MCF 10A (cell line): ENCODE measurements at regions not wholly inside any gene's neighbourhood (a gene's known extent, or its start where the extent isn't known, plus 50 kb on each side); places are given as distances from the start of the nearest gene placed in this dataset.

Experiments used
- BruUV-seq: library from RNA; stranded (reverse); fragments of 400-500 nt; replicated peaks from 2 replicates; lab custom pipeline; 2021; lab: Mats Ljungman, UMichigan
- CTCF ChIA-PET: fragments of 300-600 bp; sonication (Branson Sonifier 250); formaldehyde crosslinking; extraction: SDS; loops from one replicate; lab custom pipeline; 2021; ENCODE audit warnings: antibody characterized with exemption, inconsistent platforms; lab: Yijun Ruan, JAX
- POLR2A ChIA-PET: fragments of 300-600, 350-650 bp; sonication (Branson Sonifier 250); formaldehyde crosslinking; extraction: SDS; loops from one replicate; lab custom pipeline; 2020; ENCODE audit warnings: antibody characterized with exemption, inconsistent platforms; lab: Yijun Ruan, JAX
- DNase-seq: peaks from one replicate; pipeline ENCODE4 v3.0.0-alpha.2; 2018; ENCODE audit not compliant: unreplicated experiment
- H3K27ac Mint-ChIP-seq: one replicate; pipeline ENCODE4 v1.8.0; 2022; ENCODE audit warnings: mild to moderate bottlenecking, low read depth, mixed read lengths; ENCODE audit not compliant: unreplicated experiment
- H3K27me3 Mint-ChIP-seq: one replicate; pipeline ENCODE4 v1.8.0; 2022; ENCODE audit warnings: mixed read lengths; ENCODE audit not compliant: insufficient read depth, unreplicated experiment
- H3K36me3 Mint-ChIP-seq: one replicate; pipeline ENCODE4 v1.8.0; 2022; ENCODE audit warnings: mild to moderate bottlenecking, moderate library complexity, mixed read lengths; ENCODE audit not compliant: insufficient read depth, unreplicated experiment
- H3K4me1 Mint-ChIP-seq: one replicate; pipeline ENCODE4 v1.8.0; 2022; ENCODE audit warnings: mixed read lengths; ENCODE audit not compliant: insufficient read depth, unreplicated experiment
- H3K4me3 Mint-ChIP-seq: one replicate; pipeline ENCODE4 v1.8.0; 2022; ENCODE audit warnings: mild to moderate bottlenecking, moderate library complexity, mixed read lengths; ENCODE audit not compliant: unreplicated experiment
- H3K9me3 Mint-ChIP-seq: one replicate; pipeline ENCODE4 v1.8.0; 2022; ENCODE audit warnings: mixed read lengths; ENCODE audit not compliant: unreplicated experiment
- CTCF ChIP-seq: fragments of 200-600 bp; IDR thresholded peaks from one replicate; pipeline ENCODE4 v1.8.0; 2022; ENCODE audit warnings: antibody characterized with exemption, mild to moderate bottlenecking; ENCODE audit not compliant: unreplicated experiment
- intact Hi-C: fragments of 100-400 bp; cut with micrococcal nuclease; formaldehyde crosslinking; loops from 2 replicates; pipeline ENCODE4 v1.14.1; 2022

DNA sequence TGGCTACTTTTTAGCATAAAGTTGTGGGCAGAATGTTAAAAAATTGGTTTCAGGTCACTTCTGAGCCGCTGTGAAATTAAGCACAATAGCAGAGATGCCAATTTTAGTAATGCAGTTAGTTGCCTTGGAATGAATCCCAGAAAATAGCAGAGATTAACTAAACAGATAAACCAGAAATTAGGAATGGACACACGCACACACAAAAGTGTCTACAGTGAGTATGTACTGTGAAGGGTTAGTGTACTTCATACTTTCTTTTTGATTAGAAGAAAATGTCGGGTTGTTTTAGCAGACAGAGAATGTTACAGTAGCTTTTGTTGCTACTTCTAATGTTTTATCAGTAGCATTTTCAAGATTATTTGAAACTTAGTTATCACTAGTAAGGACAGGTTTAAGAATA is 106.7 kb downstream of the LEPR start:
- CTCF ChIA-PET: interaction anchor here (0.6 to 0.7 kb wide), 2 partner anchors 14 to 40 kb away, joined by 3 read pairs; no protein-coding TSS in a partner anchor
- intact Hi-C loops: no loop called here
- H3K4me1 Mint-ChIP-seq: peaks cover 10% of the 10 kb centered on the region

GRCh38 chr1:65527707-65528503 is 107.4 kb downstream of the LEPR start:
- POLR2A ChIA-PET: interaction anchor here (0.6 to 1.0 kb wide), 2 partner anchors 8 to 108 kb away, joined by 3 to 4 read pairs; partner anchors contain the start of genes LEPR and LEPROT
- Mint-ChIP-seq H3K27me3 (no peaks in the 10 kb centered on the region), H3K4me1 (peaks cover 10% of the 10 kb centered on the region), H3K27ac (peak overlapping the region; percentile 56), H3K36me3 (no peaks in the 10 kb centered on the region), H3K4me3 (peak overlapping the region; percentile 68), H3K9me3 (peaks cover 21% of the 10 kb centered on the region)
- no peak for DNase-seq
- intact Hi-C loops: no loop called here
- CTCF ChIA-PET: interaction anchor here (0.6 to 0.7 kb wide), 2 partner anchors 13 to 41 kb away, joined by 3 read pairs; no protein-coding TSS in a partner anchor
- TF ChIP-seq CTCF: no peak
- BruUV-seq: no TSS peak

More for the DNA sequence above, 106.7 kb downstream of the LEPR start:
- Mint-ChIP-seq H3K36me3 (no peaks in the 10 kb centered on the region), H3K4me3 (peak overlapping the region; percentile 68), H3K27me3 (no peaks in the 10 kb centered on the region), H3K9me3 (peaks cover 14% of the 10 kb centered on the region), H3K27ac (peak overlapping the region; percentile 56)
- no peak for TF ChIP-seq CTCF
- DNase-seq: peak; percentile 45
- BruUV-seq: no TSS peak
- POLR2A ChIA-PET: interaction anchor here (1.0 kb wide), 1 partner anchor 107 kb away, joined by 4 read pairs; the partner anchor contains the start of genes LEPR and LEPROT

DNA sequence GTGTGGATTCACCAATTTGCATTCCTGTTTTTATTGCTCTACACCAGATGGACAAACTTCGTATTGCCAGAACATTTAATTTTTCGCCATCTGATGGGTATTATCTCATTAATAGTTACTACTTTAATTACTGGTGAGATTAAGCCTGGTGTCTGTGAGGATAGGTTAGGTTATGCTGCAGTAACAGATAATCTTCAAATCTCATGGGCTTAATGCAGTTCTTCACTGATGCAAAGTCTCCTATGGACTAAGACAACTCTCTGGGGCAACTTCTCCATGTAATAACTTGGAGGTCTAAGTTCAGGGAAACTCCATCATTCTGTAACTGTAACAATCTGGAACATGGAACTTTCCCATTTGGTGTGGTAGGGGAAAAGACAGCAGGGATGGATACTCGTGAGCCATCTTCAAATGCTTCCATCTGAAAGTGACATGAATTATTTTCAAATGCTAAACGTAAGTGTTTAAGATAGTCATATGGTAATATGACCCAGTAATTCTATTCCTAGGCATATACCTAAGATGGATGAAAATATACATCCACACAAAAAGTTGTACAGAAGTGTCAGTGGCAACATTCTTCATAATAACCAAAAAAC is 111.6 kb downstream of the LEPR start:
- Mint-ChIP-seq H3K27me3 (no peaks in the 10 kb centered on the region), H3K36me3 (no peaks in the 10 kb centered on the region), H3K4me1 (peaks cover 8% of the 10 kb centered on the region), H3K9me3 (peaks cover 33% of the 10 kb centered on the region), H3K27ac (no peak overlapping the region), H3K4me3 (no peak overlapping the region)
- BruUV-seq: no TSS peak
- POLR2A ChIA-PET: no interaction called here
- intact Hi-C loops: no loop called here
- CTCF ChIA-PET: no interaction called here
- TF ChIP-seq CTCF: no peak
- DNase-seq: no peak

- BruUV-seq: no TSS peak
- Mint-ChIP-seq H3K4me3 (no peak overlapping the region), H3K27me3 (no peaks in the 10 kb centered on the region), H3K27ac (no peak overlapping the region), H3K36me3 (no peaks in the 10 kb centered on the region), H3K9me3 (peaks cover 28% of the 10 kb centered on the region), H3K4me1 (peaks cover 11% of the 10 kb centered on the region)
- intact Hi-C loops: no loop called here
- ChIA-PET POLR2A (no interaction called here), CTCF (interaction anchor here (0.6 to 0.7 kb wide), 2 partner anchors 24 to 185 kb away, joined by 3 to 4 read pairs; no protein-coding TSS in a partner anchor)
- no peak for TF ChIP-seq CTCF
- DNase-seq: no peak
Observed at GRCh38 chr1:65535981-65536380, 115.5 kb downstream of the LEPR start.
